Calu3 (cell line): ENCODE measurements at regions not wholly inside any gene's neighbourhood (a gene's known extent, or its start where the extent isn't known, plus 50 kb on each side); places are given as distances from the start of the nearest gene placed in this dataset.

Source experiments
- BruUV-seq: library from RNA; stranded (reverse); fragments of 400-500 nt; replicated peaks from 2 replicates; lab custom pipeline; 2021; lab: Mats Ljungman, UMichigan
- CTCF ChIA-PET: fragments of 300-600 bp; sonication (Branson Sonifier 250); formaldehyde crosslinking; loops from one replicate; lab custom pipeline; 2022; ENCODE audit warnings: antibody characterized with exemption; lab: Charles Lee
- DNase-seq: peaks from one replicate; pipeline ENCODE4 v3.0.0; 2022
- H3K27ac Mint-ChIP-seq: one replicate; pipeline ENCODE4 v1.8.0; 2022; ENCODE audit warnings: mixed read lengths; ENCODE audit not compliant: unreplicated experiment
- H3K27me3 Mint-ChIP-seq: one replicate; pipeline ENCODE4 v1.8.0; 2022; ENCODE audit warnings: mixed read lengths; ENCODE audit not compliant: unreplicated experiment
- H3K36me3 Mint-ChIP-seq: one replicate; pipeline ENCODE4 v1.8.0; 2022; ENCODE audit warnings: mild to moderate bottlenecking, moderate library complexity, mixed read lengths; ENCODE audit not compliant: insufficient read depth, unreplicated experiment
- H3K4me1 Mint-ChIP-seq: one replicate; pipeline ENCODE4 v1.8.0; 2022; ENCODE audit warnings: mild to moderate bottlenecking, low read depth, mixed read lengths; ENCODE audit not compliant: unreplicated experiment
- H3K4me3 Mint-ChIP-seq: one replicate; pipeline ENCODE4 v1.8.0; 2022; ENCODE audit warnings: mild to moderate bottlenecking, low read depth, moderate library complexity, mixed read lengths; ENCODE audit not compliant: unreplicated experiment
- H3K9me3 Mint-ChIP-seq: one replicate; pipeline ENCODE4 v1.8.0; 2022; ENCODE audit warnings: low read depth, mixed read lengths; ENCODE audit not compliant: unreplicated experiment
- CTCF ChIP-seq: fragments of 200-600 bp; IDR thresholded peaks from one replicate; pipeline ENCODE4 v1.8.0; 2022; ENCODE audit warnings: antibody characterized with exemption; ENCODE audit not compliant: unreplicated experiment
- intact Hi-C: fragments of 100-400 bp; cut with micrococcal nuclease; formaldehyde crosslinking; loops from one replicate; pipeline ENCODE4 v1.10.0; 2022; ENCODE audit not compliant: unreplicated experiment

- Mint-ChIP-seq H3K27ac (no peak overlapping the region), H3K4me3 (no peak overlapping the region), H3K4me1 (no peaks in the 10 kb centered on the region), H3K27me3 (peaks cover 28% of the 10 kb centered on the region), H3K36me3 (no peaks in the 10 kb centered on the region), H3K9me3 (no peaks in the 10 kb centered on the region)
- no peak for TF ChIP-seq CTCF
- CTCF ChIA-PET = no interaction called here
- DNase-seq = no peak
- BruUV-seq = no TSS peak
- intact Hi-C loops = no loop called here
Measured at GRCh38 chr17:77793146-77793970, 165.1 kb upstream of the TNRC6C start.

GRCh38 chr17:77793971-77794235, 164.6 kb upstream of the TNRC6C start:
- no peak overlapping the region for H3K27ac Mint-ChIP-seq
- intact Hi-C loops = no loop called here
- no TSS peak for BruUV-seq
- DNase-seq = no peak
- no peaks in the 10 kb centered on the region for H3K4me1 Mint-ChIP-seq
- no peaks in the 10 kb centered on the region for H3K36me3 Mint-ChIP-seq
- peaks cover 22% of the 10 kb centered on the region for H3K27me3 Mint-ChIP-seq
- no peak for TF ChIP-seq CTCF
- H3K9me3 Mint-ChIP-seq = no peaks in the 10 kb centered on the region
- CTCF ChIA-PET = no interaction called here
- H3K4me3 Mint-ChIP-seq = no peak overlapping the region

GRCh38 chr17:77794846-77795245, 163.7 kb upstream of the TNRC6C start:
- H3K4me3 Mint-ChIP-seq = no peak overlapping the region
- TF ChIP-seq CTCF = no peak
- BruUV-seq = no TSS peak
- intact Hi-C loops = no loop called here
- H3K27me3 Mint-ChIP-seq = peaks cover 13% of the 10 kb centered on the region
- no peak overlapping the region for H3K27ac Mint-ChIP-seq
- DNase-seq = no peak
- H3K4me1 Mint-ChIP-seq = no peaks in the 10 kb centered on the region
- CTCF ChIA-PET = no interaction called here
- H3K9me3 Mint-ChIP-seq = no peaks in the 10 kb centered on the region
- no peaks in the 10 kb centered on the region for H3K36me3 Mint-ChIP-seq

GRCh38 chr17:77795685-77796084, 162.8 kb upstream of the TNRC6C start:
- CTCF ChIA-PET = no interaction called here
- Mint-ChIP-seq H3K4me3 (no peak overlapping the region), H3K4me1 (no peaks in the 10 kb centered on the region), H3K27ac (no peak overlapping the region), H3K9me3 (no peaks in the 10 kb centered on the region), H3K27me3 (peaks cover 4% of the 10 kb centered on the region), H3K36me3 (no peaks in the 10 kb centered on the region)
- no TSS peak for BruUV-seq
- intact Hi-C loops = no loop called here
- no peak for TF ChIP-seq CTCF
- DNase-seq = no peak
